ENCODE measurements at regions not wholly inside any gene's neighbourhood (a gene's known extent, or its start where the extent isn't known, plus 50 kb on each side); places are given as distances from the start of the nearest gene placed in this dataset.
"Not testable (repeated sequence)": the region's sequence is repeated elsewhere in the genome, so short reads cannot be mapped to it uniquely, and the experiment has no call there.

DNA sequence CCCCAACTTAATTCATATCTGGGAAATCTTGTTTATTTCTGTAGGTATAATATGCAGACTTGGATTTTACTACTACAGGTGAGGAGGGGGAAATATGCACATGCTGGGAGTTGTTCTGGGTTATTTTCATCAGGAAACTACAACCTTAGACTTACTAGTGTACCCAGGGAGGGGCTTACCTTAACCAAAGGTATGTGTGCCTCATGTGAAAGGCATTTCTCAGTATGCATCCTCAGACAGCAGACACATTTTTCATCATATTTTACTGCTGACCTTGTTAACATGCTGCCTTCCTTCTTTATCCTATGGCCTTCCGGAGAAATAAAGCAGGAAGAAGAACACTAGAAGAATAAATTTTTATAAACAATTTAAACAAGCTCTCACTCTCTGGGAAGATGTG, 214.9 kb downstream of the SPANXN4 start:
- intact Hi-C loops (cut with DNase I, micrococcal nuclease), result no loop called here
- DNase-seq (no peak), ATAC-seq (no peak)

DNA sequence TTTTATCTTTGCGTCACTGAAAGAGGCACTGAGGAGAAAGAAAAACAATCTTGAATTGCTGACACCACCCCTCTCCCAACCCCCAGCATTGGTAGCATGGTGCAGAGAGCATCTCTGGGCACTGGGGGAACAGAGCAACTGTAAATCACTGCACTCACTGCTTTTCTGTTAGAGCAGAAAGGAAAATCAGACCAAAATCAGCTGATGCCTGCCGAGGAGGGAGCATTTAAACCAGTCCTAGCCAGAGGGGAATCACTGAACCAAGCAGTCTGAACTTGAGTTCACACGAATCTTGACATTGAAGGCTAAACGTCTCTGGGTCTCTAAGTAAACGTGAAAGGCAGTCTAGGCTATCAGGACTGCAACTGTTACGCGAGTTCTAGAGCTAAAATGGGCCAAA, 205.8 kb downstream of the SPANXN4 start:
- ATAC-seq, result no peak
- DNase-seq, result no peak
- intact Hi-C loops (cut with DNase I, micrococcal nuclease), result no loop called here

DNA sequence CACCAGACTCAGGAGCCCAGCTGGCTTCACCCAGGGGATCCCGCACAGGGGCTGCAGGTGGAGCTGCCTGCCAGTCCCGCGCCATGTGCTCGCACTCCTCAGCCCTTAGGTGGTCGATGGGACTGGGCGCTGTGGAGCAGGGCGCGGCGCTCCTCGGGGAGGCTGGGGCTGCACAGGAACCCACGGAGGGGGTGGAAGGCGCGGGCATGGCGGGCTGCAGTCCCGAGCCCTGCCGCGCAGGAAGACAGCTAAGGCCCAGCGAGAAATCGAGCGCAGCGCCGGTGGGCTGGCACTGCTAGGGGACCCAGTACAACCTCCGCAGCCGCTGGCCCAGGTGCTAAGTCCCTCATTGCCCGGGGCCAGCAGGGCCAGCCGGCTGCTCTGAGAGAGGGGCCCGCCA, 202.9 kb downstream of the SPANXN4 start:
- DNase-seq; intact Hi-C loops (cut with DNase I, micrococcal nuclease); ATAC-seq: not testable (repeated sequence)

DNA sequence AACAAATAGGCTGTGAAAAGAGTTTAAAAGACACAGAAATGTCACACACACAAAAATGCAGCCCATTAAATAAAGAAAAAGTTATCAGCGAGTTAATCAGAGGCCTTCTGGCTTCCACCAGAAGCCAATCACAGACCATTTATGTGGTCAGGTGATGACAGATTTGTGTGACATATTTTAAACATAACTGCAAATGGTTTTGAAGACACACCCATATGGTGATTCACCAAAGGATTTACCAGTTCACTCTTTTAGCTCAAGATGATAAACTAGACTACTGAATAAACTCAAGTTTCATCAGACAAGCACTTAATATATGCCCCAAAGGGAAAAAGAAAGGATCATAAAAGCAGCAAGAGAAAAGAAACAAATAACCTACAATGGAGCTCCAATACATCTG, 181.2 kb downstream of the SPANXN4 start:
- intact Hi-C loops (cut with DNase I, micrococcal nuclease), result no loop called here
- DNase-seq (no peak), ATAC-seq (no peak)

DNA sequence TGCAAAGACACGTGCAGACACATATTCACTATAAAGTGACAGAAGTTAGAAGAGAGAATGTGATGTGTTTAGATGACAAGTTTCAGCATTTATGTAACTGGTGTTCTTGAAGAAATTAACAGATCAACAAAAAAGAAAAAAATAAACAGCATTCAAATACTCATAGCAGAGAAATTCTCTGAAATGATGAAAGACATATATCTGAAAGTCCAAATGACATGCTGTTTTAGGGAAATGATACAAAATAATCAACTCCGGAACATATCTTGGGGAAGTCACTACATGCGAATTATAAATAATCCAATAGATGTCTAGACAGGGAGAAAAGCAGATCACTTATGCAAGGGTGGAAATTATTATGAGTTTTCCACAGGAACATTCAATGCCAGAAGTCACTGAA, 146.0 kb downstream of the SPANXN4 start:
- intact Hi-C loops (cut with DNase I, micrococcal nuclease), result no loop called here
- ATAC-seq, result no peak

DNA sequence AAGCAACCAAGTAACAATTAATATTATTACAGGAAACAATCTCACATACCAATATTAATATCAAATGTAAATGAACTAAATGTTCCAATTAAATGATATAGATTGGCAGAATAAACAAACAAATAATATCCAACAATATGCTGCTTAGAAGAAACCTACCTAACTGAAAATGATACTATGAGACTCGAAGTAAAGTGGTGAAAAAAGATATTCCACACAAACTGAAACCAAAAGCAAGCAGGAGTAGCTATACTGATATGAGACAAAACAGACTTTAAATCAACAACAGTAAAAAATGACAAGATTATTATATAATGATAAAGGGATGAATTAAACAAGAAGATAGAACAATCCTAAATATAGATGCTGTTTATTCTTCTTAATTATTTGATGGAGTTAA, 140.1 kb downstream of the SPANXN4 start:
- DNase-seq (no peak), ATAC-seq (no peak)
- intact Hi-C loops (cut with DNase I, micrococcal nuclease), result no loop called here

More for the DNA sequence above, 146.0 kb downstream of the SPANXN4 start:
- no peak for DNase-seq

- no peak for ATAC-seq
- intact Hi-C loops (cut with DNase I, micrococcal nuclease), result no loop called here
- no peak for DNase-seq
Measured at GRCh38 chrX:143139681-143140080, 114.0 kb downstream of the SPANXN4 start.

DNA sequence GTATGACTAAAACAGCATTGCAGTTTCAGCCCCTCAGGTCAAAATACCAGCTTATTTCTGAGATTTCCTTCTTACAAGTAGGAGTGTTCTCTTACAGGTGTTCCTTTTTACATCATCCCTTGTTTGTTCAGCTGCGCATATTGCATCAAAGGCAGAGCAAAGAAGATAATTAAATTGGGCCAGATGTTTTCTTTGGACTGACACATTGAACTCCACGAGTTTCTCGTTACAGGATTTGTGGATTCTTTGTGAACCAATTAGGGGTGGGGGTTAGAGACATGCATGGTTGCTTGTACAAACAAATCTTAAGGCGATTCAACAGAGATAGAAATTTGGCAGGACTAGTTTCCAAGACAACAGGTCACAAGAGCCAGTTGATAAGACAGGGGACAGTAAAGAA, 95.7 kb downstream of the SPANXN4 start:
- DNase-seq, result no peak
- ATAC-seq, result no peak
- intact Hi-C loops (cut with DNase I, micrococcal nuclease), result no loop called here

DNA sequence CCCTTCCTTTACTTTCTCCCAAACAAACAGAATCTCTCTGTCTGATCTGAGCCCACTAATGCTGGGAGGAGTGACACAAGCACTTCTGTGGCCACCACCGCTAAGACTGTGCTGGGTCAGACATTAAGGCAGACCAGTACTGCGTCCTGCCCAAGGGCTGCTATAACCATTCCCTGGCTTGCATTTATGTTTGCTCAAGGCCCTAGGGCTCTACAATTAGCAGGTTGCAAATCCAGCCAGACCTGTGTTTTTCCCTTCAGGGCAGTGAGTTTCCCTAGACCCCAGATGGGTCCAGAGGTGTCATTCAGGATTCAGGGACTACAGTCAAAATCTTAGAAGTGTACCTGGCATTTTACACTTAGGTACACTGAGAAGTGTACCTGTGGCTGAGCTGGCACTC, 89.7 kb downstream of the SPANXN4 start:
- ATAC-seq, result no peak
- DNase-seq, result no peak
- intact Hi-C loops (cut with DNase I, micrococcal nuclease), result no loop called here

DNA sequence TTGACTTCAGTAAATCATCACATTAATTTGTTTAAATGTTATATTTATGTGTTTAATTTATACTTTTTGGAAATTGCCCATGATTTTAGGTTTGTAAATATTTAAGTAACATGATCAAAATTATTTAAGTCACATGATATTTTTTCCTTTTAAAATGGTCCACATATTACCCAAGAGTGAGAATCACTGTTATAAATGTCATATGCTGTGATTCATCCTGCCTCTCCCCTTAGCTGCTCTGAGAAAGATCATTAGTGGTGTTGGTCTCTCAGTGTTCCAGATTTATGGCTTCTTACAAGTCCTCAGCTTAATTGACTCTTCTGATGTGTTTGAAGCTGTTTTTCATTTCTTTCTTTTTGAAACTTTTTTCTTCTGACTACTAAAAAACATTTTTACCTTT, 70.1 kb downstream of the SPANXN4 start:
- intact Hi-C loops (cut with DNase I, micrococcal nuclease), result no loop called here
- DNase-seq (no peak), ATAC-seq (no peak)

- no peak for DNase-seq
- intact Hi-C loops (cut with DNase I, micrococcal nuclease), result no loop called here
- no peak for ATAC-seq
Measured at GRCh38 chrX:143095321-143095720, 69.6 kb downstream of the SPANXN4 start.

DNA sequence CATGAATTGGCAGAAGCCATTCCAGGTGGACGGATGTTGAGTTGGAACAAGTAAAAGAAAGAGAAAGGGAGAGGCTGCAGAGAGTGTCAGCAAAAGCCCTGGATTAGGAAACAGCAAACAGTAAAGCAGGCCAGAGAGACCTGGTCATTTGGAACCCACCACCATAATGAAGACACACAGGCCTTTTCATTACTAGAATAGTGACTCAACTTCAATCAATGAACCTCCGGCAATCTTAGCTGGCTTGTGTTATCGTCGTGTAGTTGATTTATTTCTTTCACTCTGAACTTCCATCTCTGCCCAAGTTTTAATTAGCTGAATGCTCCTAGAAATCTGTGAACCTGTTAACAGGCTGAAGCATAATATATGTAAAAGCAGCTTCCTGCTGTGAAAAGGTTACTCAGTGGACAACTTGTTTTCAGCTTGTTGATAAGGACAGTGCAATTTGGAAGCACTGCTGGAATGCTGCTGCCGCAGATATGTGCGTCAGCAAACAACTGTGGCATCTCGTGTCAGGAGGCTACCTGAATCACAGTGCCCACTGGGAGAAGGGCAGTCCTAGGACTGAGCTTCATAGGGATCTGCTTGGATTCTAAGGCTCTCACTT, 68.8 kb downstream of the SPANXN4 start:
- DNase-seq (no peak), ATAC-seq (no peak)
- intact Hi-C loops (cut with DNase I, micrococcal nuclease), result no loop called here
